HepG2 (cell line): ENCODE measurements at regions not wholly inside any gene's neighbourhood (a gene's known extent, or its start where the extent isn't known, plus 50 kb on each side); places are given as distances from the start of the nearest gene placed in this dataset.

Experiments used
- CREB1 ChIP-seq, 2 experiments: fragments of 450-650 bp in 1 of 2; IDR thresholded peaks; 2 replicates each; pipeline ENCODE4 v1.6.1; 2016 to 2017; ENCODE audit warnings: control low read depth in 1 of 2, mild to moderate bottlenecking in 1 of 2, missing compliant biosample characterization in 1 of 2, missing genetic modification characterization in 1 of 2
- CTCF ChIP-seq: sonication (generic); formaldehyde crosslinking; IDR thresholded peaks from 2 replicates; pipeline ENCODE4 v1.5.0; 2020; ENCODE audit warnings: mild to moderate bottlenecking, missing genetic modification reagents, moderate library complexity
- POLR2A ChIP-seq, 2 experiments: IDR thresholded peaks; 2 replicates each; pipeline ENCODE4 v1.6.1; 2011; ENCODE audit warnings: low read depth in 2 of 2, low read length in 2 of 2, mild to moderate bottlenecking in 1 of 2, moderate library complexity in 1 of 2; ENCODE audit not compliant: insufficient read depth in 1 of 2
- SIN3A ChIP-seq: IDR thresholded peaks from 2 replicates; pipeline ENCODE4 v1.6.1; 2011; ENCODE audit warnings: low read depth, mild to moderate bottlenecking, control low read depth, low read length, borderline replicate concordance
- ZNF281 ChIP-seq: sonication (generic); formaldehyde crosslinking; IDR thresholded peaks from 2 replicates; pipeline ENCODE4 v1.4.0; 2020; ENCODE audit warnings: missing genetic modification reagents, borderline replicate concordance

- no peak for TF ChIP-seq ZNF281 (CRISPR knock-in tag)
- no peak for TF ChIP-seq POLR2A (IDR thresholded peaks at IDR 0.05; ENCODE audit: insufficient read depth in 1 of 2, low read depth in 2 of 2, low read length in 2 of 2)
- TF ChIP-seq CTCF, result no peak
- TF ChIP-seq CREB1 (IDR thresholded peaks at IDR 0.05), result no peak
- TF ChIP-seq CREB1 (CRISPR knock-in tag; IDR thresholded peaks at IDR 0.05), result no peak
- TF ChIP-seq SIN3A, result no peak
Observed at GRCh38 chr5:154138701-154139100, 51.8 kb upstream of the GALNT10 start.
